ENCODE measurements at regions not wholly inside any gene's neighbourhood (a gene's known extent, or its start where the extent isn't known, plus 50 kb on each side); places are given as distances from the start of the nearest gene placed in this dataset.
"Not testable (repeated sequence)": the region's sequence is repeated elsewhere in the genome, so short reads cannot be mapped to it uniquely, and the experiment has no call there.

DNA sequence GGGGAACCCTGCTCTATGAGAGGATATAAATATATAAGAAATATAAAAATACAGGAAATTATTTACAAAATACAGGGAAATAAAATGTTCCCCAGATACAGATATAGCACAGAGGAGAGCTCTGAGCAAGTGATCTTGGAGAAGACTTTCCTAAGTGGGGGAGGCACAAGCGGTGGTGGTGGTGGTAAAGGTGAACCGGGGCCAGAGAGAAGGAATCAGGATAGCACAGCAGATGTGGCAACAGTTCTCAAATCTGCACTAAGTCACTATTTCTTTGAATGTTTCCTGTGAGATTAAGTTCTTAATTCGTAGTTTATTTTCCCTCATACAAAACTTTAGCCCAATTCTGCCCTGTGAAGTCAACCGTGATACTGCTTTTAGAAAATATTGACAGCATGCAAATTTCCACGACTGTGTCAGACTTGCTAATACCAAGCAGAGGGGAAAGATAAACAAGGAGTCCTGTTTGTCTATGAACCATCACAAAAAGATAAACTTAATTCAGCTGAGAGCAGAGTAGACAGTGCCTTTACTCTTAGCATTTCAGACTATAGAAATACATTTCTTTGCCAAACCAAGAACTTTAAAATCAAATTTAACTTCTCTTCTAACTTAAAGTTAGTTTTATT lies 237.5 kb upstream of the POGK start:
- Histone ChIP-seq H3K27ac (no peak overlapping the region), H3K4me3 (no peak overlapping the region), H3K27me3 (replicated peaks in 1 of 7) (no peaks in the 10 kb centered on the region), H3K4me1 (no peaks in the 10 kb centered on the region), H3K9me3 (no peaks in the 10 kb centered on the region), H3K36me3 (no peaks in the 10 kb centered on the region)
- 69 to 84% (median 79%) methylated on average over 5 of the region's 5 CpGs for WGBS, 5 donors
- intact Hi-C loops (cut with DNase I; ENCODE audit: low total_unique reads), result no loop called here
- TF ChIP-seq, protein P1, sequence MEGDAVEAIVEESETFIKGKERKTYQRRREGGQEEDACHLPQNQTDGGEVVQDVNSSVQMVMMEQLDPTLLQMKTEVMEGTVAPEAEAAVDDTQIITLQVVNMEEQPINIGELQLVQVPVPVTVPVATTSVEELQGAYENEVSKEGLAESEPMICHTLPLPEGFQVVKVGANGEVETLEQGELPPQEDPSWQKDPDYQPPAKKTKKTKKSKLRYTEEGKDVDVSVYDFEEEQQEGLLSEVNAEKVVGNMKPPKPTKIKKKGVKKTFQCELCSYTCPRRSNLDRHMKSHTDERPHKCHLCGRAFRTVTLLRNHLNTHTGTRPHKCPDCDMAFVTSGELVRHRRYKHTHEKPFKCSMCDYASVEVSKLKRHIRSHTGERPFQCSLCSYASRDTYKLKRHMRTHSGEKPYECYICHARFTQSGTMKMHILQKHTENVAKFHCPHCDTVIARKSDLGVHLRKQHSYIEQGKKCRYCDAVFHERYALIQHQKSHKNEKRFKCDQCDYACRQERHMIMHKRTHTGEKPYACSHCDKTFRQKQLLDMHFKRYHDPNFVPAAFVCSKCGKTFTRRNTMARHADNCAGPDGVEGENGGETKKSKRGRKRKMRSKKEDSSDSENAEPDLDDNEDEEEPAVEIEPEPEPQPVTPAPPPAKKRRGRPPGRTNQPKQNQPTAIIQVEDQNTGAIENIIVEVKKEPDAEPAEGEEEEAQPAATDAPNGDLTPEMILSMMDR (IDR thresholded peaks at IDR 0.05 in 8 of 11, conservative IDR thresholded peaks at IDR 0.05 in 3 of 11), result no peak
- TF ChIP-seq POLR2AphosphoS5 (IDR thresholded peaks at IDR 0.05) (no peak), POLR2A (IDR thresholded peaks at IDR 0.05) (no peak)
- DNase-seq, result no peak

DNA sequence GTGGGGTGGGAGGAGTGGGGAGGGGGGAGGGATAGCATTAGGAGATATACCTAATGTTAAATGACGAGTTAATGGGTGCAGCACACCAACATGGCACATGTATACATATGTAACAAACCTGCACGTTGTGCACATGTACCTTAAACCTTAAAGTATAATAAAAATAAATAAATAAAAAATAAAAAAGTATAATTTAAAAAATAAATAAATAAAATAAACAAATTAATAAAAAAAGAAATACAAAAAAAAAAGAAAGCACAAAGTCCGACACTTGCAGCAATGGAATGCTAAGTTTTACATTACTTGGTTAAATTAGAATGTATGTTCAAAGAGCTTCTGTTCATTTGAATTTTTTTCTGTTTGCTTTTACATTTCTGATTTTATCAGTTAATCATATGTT lies 236.5 kb upstream of the POGK start:
- intact Hi-C loops (cut with DNase I; ENCODE audit: low total_unique reads); H3K36me3 ChIP-seq; H3K4me1 ChIP-seq; DNase-seq; H3K27me3 ChIP-seq (replicated peaks in 1 of 7); H3K27ac ChIP-seq; H3K9me3 ChIP-seq; H3K4me3 ChIP-seq: not testable (repeated sequence)
- 73 to 88% (median 80%) methylated on average over 3 of the region's 3 CpGs for WGBS, 5 donors

DNA sequence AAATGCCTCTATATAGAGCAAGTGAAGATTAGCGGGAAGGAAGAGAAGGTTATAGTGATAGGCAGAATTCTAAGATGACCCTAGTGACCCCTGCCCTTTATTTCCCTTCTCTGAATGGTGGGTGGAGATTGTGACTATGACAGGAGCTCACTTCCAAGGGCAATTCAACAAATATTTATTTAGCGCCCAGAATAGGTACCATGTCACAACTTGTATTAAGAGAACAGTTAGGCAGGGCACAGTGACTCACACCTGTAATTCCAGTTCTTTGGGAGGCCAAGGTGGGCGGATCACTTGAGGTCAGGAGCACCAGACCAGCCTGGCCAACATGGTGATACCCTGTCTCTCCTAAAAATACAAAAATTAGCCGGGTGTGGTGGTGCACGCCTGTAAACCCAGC lies 236.0 kb upstream of the POGK start:
- no peaks in the 10 kb centered on the region for H3K27me3 ChIP-seq (replicated peaks in 1 of 7)
- H3K4me3 ChIP-seq, result no peak overlapping the region
- TF ChIP-seq, protein P1 (IDR thresholded peaks at IDR 0.05 in 8 of 11, conservative IDR thresholded peaks at IDR 0.05 in 3 of 11), result no peak
- no peak for TF ChIP-seq POLR2AphosphoS5 (IDR thresholded peaks at IDR 0.05)
- no peak for TF ChIP-seq POLR2A (IDR thresholded peaks at IDR 0.05)
- intact Hi-C loops (cut with DNase I; ENCODE audit: low total_unique reads), result no loop called here
- 79 to 86% (median 82%) methylated on average over 5 of the region's 5 CpGs for WGBS, 5 donors
- no peak overlapping the region for H3K27ac ChIP-seq
- no peaks in the 10 kb centered on the region for H3K36me3 ChIP-seq
- H3K4me1 ChIP-seq, result no peaks in the 10 kb centered on the region
- no peaks in the 10 kb centered on the region for H3K9me3 ChIP-seq
- no peak for DNase-seq

DNA sequence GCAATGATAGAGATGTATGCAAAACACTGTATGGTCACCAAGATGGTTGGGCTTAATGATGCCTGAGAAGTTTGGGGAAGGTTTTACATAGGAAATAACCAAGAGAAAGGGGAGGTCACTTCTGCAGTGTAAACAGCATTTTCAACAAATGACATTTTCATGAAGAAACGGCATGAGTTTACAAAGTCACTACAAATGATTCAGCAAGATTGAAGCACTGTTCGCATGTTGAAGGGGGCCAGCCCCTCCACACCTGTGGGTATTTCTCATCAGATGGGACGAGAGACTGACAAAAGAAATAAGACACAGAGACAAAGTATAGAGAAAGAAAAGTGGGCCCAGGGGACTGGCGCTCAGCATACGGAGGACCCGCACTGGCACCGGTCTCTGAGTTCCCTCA lies 234.1 kb upstream of the POGK start:
- WGBS, 5 donors, result 77 to 94% (median 86%) methylated on average over 7 of the region's 7 CpGs

More for the DNA sequence above, 234.1 kb upstream of the POGK start:
- no peak overlapping the region for H3K27ac ChIP-seq
- H3K36me3 ChIP-seq, result no peaks in the 10 kb centered on the region
- H3K9me3 ChIP-seq, result no peaks in the 10 kb centered on the region
- no peak for DNase-seq
- no peak for TF ChIP-seq POLR2A (IDR thresholded peaks at IDR 0.05)
- no peak for TF ChIP-seq POLR2AphosphoS5 (IDR thresholded peaks at IDR 0.05)
- TF ChIP-seq, protein P1 (IDR thresholded peaks at IDR 0.05 in 8 of 11, conservative IDR thresholded peaks at IDR 0.05 in 3 of 11), result no peak
- H3K4me1 ChIP-seq, result no peaks in the 10 kb centered on the region
- H3K4me3 ChIP-seq, result no peak overlapping the region
- H3K27me3 ChIP-seq (replicated peaks in 1 of 7), result no peaks in the 10 kb centered on the region
- intact Hi-C loops (cut with DNase I; ENCODE audit: low total_unique reads), result no loop called here
